Suprapubic skin (tissue), 4 donors: ENCODE measurements at regions not wholly inside any gene's neighbourhood (a gene's known extent, or its start where the extent isn't known, plus 50 kb on each side); places are given as distances from the start of the nearest gene placed in this dataset.

ENCODE experiments used
- DNase-seq, 2 donors: peaks; one replicate each; pipeline ENCODE4 v3.0.0-alpha.2; 2019; ENCODE audit warnings: low spot score in 2 of 2
- H3K27ac ChIP-seq: fragments of 200-600 bp; sonication (generic); one replicate; pipeline ENCODE4 v1.5.1; 2019
- H3K27me3 ChIP-seq: fragments of 200-600 bp; sonication (generic); one replicate; pipeline ENCODE4 v1.5.1; 2019
- H3K36me3 ChIP-seq: fragments of 200-600 bp; sonication (generic); one replicate; pipeline ENCODE4 v1.5.1; 2019
- H3K4me1 ChIP-seq: fragments of 200-600 bp; sonication (generic); one replicate; pipeline ENCODE4 v1.5.1; 2019
- H3K4me3 ChIP-seq: fragments of 200-600 bp; sonication (generic); one replicate; pipeline ENCODE4 v1.5.1; 2019; ENCODE audit warnings: mild to moderate bottlenecking
- H3K9me3 ChIP-seq: fragments of 200-600 bp; sonication (generic); one replicate; pipeline ENCODE4 v1.5.1; 2019
- EP300 ChIP-seq: sonication (generic); formaldehyde crosslinking; IDR thresholded peaks from one replicate; pipeline ENCODE4 v1.6.1; 2017; ENCODE audit warnings: antibody characterized with exemption
- POLR2A ChIP-seq, 2 donors: fragments of 450-650 bp; IDR thresholded peaks; one replicate each; pipeline ENCODE4 v1.6.1; 2017; ENCODE audit warnings: antibody characterized with exemption in 2 of 2, mild to moderate bottlenecking in 2 of 2, moderate library complexity in 2 of 2
- POLR2AphosphoS5 ChIP-seq, 3 donors: sonication (generic); formaldehyde crosslinking; IDR thresholded peaks; one replicate each; pipeline ENCODE4 v1.6.1; 2017; ENCODE audit warnings: antibody characterized with exemption in 3 of 3
- WGBS: methylation state at CpG from one replicate; pipeline ENCODE4 v1.1.5; 2018; 5-methylcytosine and 5-hydroxymethylcytosine counted together
- TF ChIP-seq, protein P1 (sequence below), 2 donors: fragments of 200-600 bp in 1 of 2; fragments of 450-650 bp in 1 of 2; sonication (generic) in 1 of 2; IDR thresholded peaks; one replicate each; pipeline ENCODE4 v1.5.1; 2016 to 2019; ENCODE audit warnings: antibody characterized with exemption in 2 of 2, mild to moderate bottlenecking in 1 of 2, moderate library complexity in 1 of 2

DNA sequence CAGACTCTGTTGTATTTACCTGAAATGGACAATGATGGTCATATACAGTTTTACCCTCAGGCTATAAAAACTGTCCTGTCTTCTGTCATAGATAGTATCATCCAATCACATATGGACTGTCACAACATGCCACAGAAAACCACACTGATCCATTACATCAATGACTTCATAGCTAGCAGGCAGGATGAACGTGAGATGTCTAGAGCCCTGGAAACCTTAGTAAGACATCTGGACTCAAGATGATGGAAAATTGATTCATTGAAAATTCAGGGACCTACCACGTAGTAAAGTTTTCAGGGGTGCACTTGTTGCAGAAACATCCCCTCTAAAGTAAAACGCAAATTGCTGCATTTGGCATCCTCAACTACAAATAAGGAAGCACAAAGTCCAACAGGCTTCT, 284.4 kb upstream of the RGMB start:
- Histone ChIP-seq H3K36me3 (no peaks in the 10 kb centered on the region), H3K9me3 (no peaks in the 10 kb centered on the region), H3K27ac (no peak overlapping the region), H3K4me1 (no peaks in the 10 kb centered on the region), H3K27me3 (no peaks in the 10 kb centered on the region), H3K4me3 (no peak overlapping the region)
- no peak for DNase-seq
- TF ChIP-seq, protein P1, sequence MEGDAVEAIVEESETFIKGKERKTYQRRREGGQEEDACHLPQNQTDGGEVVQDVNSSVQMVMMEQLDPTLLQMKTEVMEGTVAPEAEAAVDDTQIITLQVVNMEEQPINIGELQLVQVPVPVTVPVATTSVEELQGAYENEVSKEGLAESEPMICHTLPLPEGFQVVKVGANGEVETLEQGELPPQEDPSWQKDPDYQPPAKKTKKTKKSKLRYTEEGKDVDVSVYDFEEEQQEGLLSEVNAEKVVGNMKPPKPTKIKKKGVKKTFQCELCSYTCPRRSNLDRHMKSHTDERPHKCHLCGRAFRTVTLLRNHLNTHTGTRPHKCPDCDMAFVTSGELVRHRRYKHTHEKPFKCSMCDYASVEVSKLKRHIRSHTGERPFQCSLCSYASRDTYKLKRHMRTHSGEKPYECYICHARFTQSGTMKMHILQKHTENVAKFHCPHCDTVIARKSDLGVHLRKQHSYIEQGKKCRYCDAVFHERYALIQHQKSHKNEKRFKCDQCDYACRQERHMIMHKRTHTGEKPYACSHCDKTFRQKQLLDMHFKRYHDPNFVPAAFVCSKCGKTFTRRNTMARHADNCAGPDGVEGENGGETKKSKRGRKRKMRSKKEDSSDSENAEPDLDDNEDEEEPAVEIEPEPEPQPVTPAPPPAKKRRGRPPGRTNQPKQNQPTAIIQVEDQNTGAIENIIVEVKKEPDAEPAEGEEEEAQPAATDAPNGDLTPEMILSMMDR (IDR thresholded peaks at IDR 0.05) = no peak
- TF ChIP-seq POLR2AphosphoS5 (IDR thresholded peaks at IDR 0.05) (no peak), POLR2A (IDR thresholded peaks at IDR 0.05) (no peak), EP300 (no peak)
- 85% methylated on average over 3 of the region's 3 CpGs for WGBS

DNA sequence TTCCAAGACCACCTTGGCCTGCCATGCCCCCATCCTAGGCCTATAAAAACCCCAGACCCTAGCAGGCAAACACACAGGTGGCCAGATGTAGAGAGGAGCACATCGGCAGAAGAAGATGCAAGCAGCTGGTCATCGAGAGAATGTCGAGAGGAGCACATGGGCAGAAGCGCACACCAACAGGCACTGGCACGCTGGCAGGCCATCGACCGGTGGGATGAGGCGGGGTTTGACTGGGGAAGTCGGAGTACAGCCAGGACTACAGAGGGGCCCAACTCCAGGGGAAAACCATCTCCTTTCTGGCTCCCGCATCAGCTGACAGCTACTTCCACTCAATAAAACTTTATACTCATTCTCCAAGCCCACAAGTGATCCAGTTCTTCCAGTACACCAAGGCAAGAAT, 283.1 kb upstream of the RGMB start:
- H3K9me3 ChIP-seq = no peaks in the 10 kb centered on the region
- no peaks in the 10 kb centered on the region for H3K27me3 ChIP-seq
- DNase-seq = no peak
- TF ChIP-seq EP300 (no peak), POLR2A (IDR thresholded peaks at IDR 0.05) (no peak), POLR2AphosphoS5 (IDR thresholded peaks at IDR 0.05) (no peak)
- TF ChIP-seq, protein P1 (IDR thresholded peaks at IDR 0.05) = no peak
- H3K4me3 ChIP-seq = no peak overlapping the region
- H3K27ac ChIP-seq = no peak overlapping the region
- H3K36me3 ChIP-seq = no peaks in the 10 kb centered on the region
- no peaks in the 10 kb centered on the region for H3K4me1 ChIP-seq
- 96% methylated on average over 10 of the region's 10 CpGs for WGBS

DNA sequence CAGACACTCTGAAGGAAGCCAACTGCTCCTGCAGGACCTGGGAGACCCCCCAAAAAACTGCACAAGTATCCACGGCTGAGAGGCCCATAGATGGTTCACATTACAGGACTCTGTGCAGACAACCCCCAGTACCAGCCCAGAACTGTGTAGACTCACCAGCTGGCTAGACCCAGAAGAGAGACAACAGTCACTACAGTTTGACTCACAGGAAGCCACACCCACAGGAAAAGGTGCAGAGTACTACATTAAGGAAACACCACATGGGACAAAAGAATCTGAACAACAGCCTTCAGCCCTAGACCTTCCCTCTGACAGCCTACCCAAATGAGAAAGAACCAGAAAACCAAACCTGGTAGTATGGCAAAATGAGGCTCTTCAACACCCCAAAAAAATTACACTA, 281.2 kb upstream of the RGMB start:
- 100% methylated on average over 1 of the region's 1 CpG for WGBS
- TF ChIP-seq EP300 (no peak), POLR2AphosphoS5 (IDR thresholded peaks at IDR 0.05) (no peak), POLR2A (IDR thresholded peaks at IDR 0.05) (no peak)
- TF ChIP-seq, protein P1 (IDR thresholded peaks at IDR 0.05) = no peak
- no peaks in the 10 kb centered on the region for H3K9me3 ChIP-seq
- H3K4me1 ChIP-seq = no peaks in the 10 kb centered on the region
- H3K4me3 ChIP-seq = no peak overlapping the region
- H3K27ac ChIP-seq = no peak overlapping the region
- no peaks in the 10 kb centered on the region for H3K27me3 ChIP-seq
- DNase-seq = no peak
- no peaks in the 10 kb centered on the region for H3K36me3 ChIP-seq

DNA sequence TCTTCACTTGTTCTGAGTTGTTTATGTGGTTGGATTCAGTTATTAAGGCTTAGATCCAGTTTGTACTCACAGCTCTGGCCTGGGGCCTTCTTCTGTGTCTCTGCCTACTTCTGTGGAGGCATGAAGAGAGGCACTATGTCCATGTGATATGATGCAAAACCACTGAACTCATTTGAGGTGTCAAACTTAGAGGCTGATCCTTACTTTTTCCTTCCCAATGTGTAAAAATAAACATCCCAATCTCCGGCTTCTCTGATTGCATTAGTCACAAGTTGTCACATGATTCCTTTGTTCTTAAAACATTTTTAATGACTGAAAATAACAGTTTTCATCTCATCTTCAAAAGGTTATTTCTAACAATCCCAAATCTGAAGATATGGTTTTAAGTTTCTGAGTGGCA, 276.0 kb upstream of the RGMB start:
- H3K27ac ChIP-seq = no peak overlapping the region
- no peaks in the 10 kb centered on the region for H3K4me1 ChIP-seq
- no peaks in the 10 kb centered on the region for H3K27me3 ChIP-seq
- H3K36me3 ChIP-seq = no peaks in the 10 kb centered on the region
- TF ChIP-seq POLR2AphosphoS5 (IDR thresholded peaks at IDR 0.05) (no peak), EP300 (no peak), POLR2A (IDR thresholded peaks at IDR 0.05) (no peak)
- TF ChIP-seq, protein P1 (IDR thresholded peaks at IDR 0.05) = no peak
- H3K4me3 ChIP-seq = no peak overlapping the region
- 29% methylated on average over 1 of the region's 1 CpG for WGBS
- H3K9me3 ChIP-seq = no peaks in the 10 kb centered on the region
- DNase-seq = no peak

DNA sequence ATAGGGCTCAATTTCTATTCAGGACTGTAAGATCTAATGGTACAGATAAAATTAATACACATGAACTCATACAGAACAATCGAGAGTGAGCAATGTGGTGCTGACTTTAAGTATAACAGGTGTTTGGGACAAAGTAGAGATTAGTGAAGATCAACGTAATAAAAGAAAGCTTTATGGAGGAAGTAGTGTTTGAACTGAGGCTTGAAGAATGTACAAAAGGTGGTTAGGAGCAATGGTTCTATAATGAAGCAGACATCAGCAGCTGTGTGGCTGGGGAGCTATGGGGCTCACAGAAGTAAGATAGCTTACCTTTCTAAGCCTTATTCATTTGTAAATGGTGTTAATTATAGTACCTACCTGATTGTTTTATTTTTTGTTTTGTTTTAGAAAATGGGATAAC, 275.4 kb upstream of the RGMB start:
- TF ChIP-seq EP300 (no peak), POLR2A (IDR thresholded peaks at IDR 0.05) (no peak), POLR2AphosphoS5 (IDR thresholded peaks at IDR 0.05) (no peak)
- TF ChIP-seq, protein P1 (IDR thresholded peaks at IDR 0.05) = no peak

More for the DNA sequence above, 275.4 kb upstream of the RGMB start:
- H3K4me1 ChIP-seq = no peaks in the 10 kb centered on the region
- no peaks in the 10 kb centered on the region for H3K9me3 ChIP-seq
- no peak overlapping the region for H3K27ac ChIP-seq
- no peaks in the 10 kb centered on the region for H3K27me3 ChIP-seq
- no peak overlapping the region for H3K4me3 ChIP-seq
- no peak for DNase-seq
- 74% methylated on average over 2 of the region's 2 CpGs for WGBS
- no peaks in the 10 kb centered on the region for H3K36me3 ChIP-seq
